ENCODE measurements at regions not wholly inside any gene's neighbourhood (a gene's known extent, or its start where the extent isn't known, plus 50 kb on each side); places are given as distances from the start of the nearest gene placed in this dataset.
A peak's percentile ranks its signal among the peaks of the same experiment; 100 is the strongest.

- Mint-ChIP-seq H3K4me3 (no peak overlapping the region), H3K36me3 (no peaks in the 10 kb centered on the region), H3K27ac (no peak overlapping the region), H3K9me3 (no peaks in the 10 kb centered on the region), H3K4me1 (no peaks in the 10 kb centered on the region), H3K27me3 (peaks cover 4 to 8% of the 10 kb centered on the region in 2 donors)
- Histone ChIP-seq H3K9me3 (ENCODE audit: control insufficient read depth in 1 of 2, low read length in 2 of 2) (no peaks in the 10 kb centered on the region), H3K36me3 (ENCODE audit: insufficient read depth, low read length) (no peaks in the 10 kb centered on the region), H3K4me3 (ENCODE audit: low read length in 2 of 2) (no peak overlapping the region), H3K27me3 (ENCODE audit: insufficient read depth, low read length) (no peaks in the 10 kb centered on the region), H3K4me1 (ENCODE audit: insufficient read depth, low read length) (no peaks in the 10 kb centered on the region), H3K27ac (ENCODE audit: low read depth, low read length) (no peak overlapping the region)
- ChIA-PET CTCF (ENCODE audit: partially characterized antibody) (no interaction called here), POLR2A (ENCODE audit: partially characterized antibody) (no interaction called here)
- no peak for DNase-seq
- intact Hi-C loops (cut with micrococcal nuclease), result no loop called here
Measured at GRCh38 chr1:112263042-112263441, 133.0 kb upstream of the CTTNBP2NL start.

DNA sequence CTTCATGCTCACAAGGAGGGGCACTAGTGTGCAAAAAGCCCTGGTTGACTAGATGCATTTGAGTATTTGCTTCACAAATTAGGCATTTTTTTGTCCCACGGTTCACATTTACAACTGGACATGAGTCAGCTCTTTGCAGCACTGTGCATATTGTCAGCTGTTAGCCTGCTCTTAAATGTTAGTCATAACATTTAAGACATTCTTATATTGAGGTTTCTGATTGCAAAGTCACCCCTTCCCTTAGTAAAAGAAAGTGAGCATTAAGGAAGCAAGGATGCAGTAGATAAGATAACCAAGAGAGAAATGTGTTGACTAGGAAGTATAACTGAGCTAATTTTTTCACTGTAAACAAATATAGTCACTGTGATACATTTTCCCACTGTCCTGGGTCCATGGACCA is 132.6 kb upstream of the CTTNBP2NL start:
- no peak overlapping the region for H3K4me3 ChIP-seq (ENCODE audit: low read length in 2 of 2)
- H3K36me3 ChIP-seq (ENCODE audit: insufficient read depth, low read length), result no peaks in the 10 kb centered on the region
- intact Hi-C loops (cut with micrococcal nuclease), result no loop called here
- no peak for DNase-seq
- H3K27ac ChIP-seq (ENCODE audit: low read depth, low read length), result no peak overlapping the region
- H3K27me3 ChIP-seq (ENCODE audit: insufficient read depth, low read length), result no peaks in the 10 kb centered on the region
- CTCF ChIA-PET (ENCODE audit: partially characterized antibody), result no interaction called here
- H3K27ac Mint-ChIP-seq, result no peak overlapping the region
- H3K4me3 Mint-ChIP-seq, result no peak overlapping the region
- H3K27me3 Mint-ChIP-seq, result peaks cover 5 to 6% of the 10 kb centered on the region in 2 donors
- H3K9me3 Mint-ChIP-seq, result no peaks in the 10 kb centered on the region
- no peaks in the 10 kb centered on the region for H3K4me1 Mint-ChIP-seq
- POLR2A ChIA-PET (ENCODE audit: partially characterized antibody), result no interaction called here
- H3K4me1 ChIP-seq (ENCODE audit: insufficient read depth, low read length), result no peaks in the 10 kb centered on the region
- H3K36me3 Mint-ChIP-seq, result no peaks in the 10 kb centered on the region
- H3K9me3 ChIP-seq (ENCODE audit: control insufficient read depth in 1 of 2, low read length in 2 of 2), result no peaks in the 10 kb centered on the region

DNA sequence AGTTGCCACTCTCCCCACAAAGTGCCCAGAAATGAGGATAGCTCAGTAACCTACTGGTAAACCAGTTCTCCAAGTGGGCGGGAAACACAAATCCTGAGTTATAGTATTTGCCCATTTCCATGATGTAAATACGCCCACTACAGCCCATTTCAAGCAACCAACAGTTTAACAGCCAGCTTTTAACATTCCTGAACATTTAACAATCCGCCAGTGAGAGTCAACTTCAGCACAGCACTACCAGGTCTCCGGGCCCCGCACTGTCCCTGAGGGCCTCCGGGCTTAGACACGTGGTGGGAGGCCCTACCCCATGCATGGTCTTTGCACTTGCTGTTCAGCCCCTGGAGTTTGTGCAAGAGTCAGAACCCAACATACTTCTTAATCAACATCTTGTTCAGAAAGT is 132.0 kb upstream of the CTTNBP2NL start:
- no peaks in the 10 kb centered on the region for H3K36me3 Mint-ChIP-seq
- DNase-seq, result no peak
- Histone ChIP-seq H3K4me1 (ENCODE audit: insufficient read depth, low read length) (no peaks in the 10 kb centered on the region), H3K9me3 (ENCODE audit: control insufficient read depth in 1 of 2, low read length in 2 of 2) (no peaks in the 10 kb centered on the region), H3K27me3 (ENCODE audit: insufficient read depth, low read length) (no peaks in the 10 kb centered on the region), H3K36me3 (ENCODE audit: insufficient read depth, low read length) (no peaks in the 10 kb centered on the region), H3K4me3 (ENCODE audit: low read length in 2 of 2) (no peak overlapping the region), H3K27ac (ENCODE audit: low read depth, low read length) (no peak overlapping the region)
- intact Hi-C loops (cut with micrococcal nuclease), result no loop called here
- POLR2A ChIA-PET (ENCODE audit: partially characterized antibody), result no interaction called here
- no peaks in the 10 kb centered on the region for H3K9me3 Mint-ChIP-seq
- no peak overlapping the region for H3K4me3 Mint-ChIP-seq
- peaks cover 3 to 7% of the 10 kb centered on the region in 2 donors for H3K27me3 Mint-ChIP-seq
- H3K4me1 Mint-ChIP-seq, result no peaks in the 10 kb centered on the region
- CTCF ChIA-PET (ENCODE audit: partially characterized antibody), result interaction anchor here (0.6 kb wide), 1 partner anchor 73 kb away, joined by 3 read pairs; no protein-coding TSS in a partner anchor
- no peak overlapping the region for H3K27ac Mint-ChIP-seq

GRCh38 chr1:112264553-112264952 is 131.5 kb upstream of the CTTNBP2NL start:
- ChIA-PET CTCF (ENCODE audit: partially characterized antibody) (no interaction called here), POLR2A (ENCODE audit: partially characterized antibody) (no interaction called here)
- Mint-ChIP-seq H3K4me1 (no peaks in the 10 kb centered on the region), H3K27me3 (peaks cover 3 to 7% of the 10 kb centered on the region in 2 donors), H3K9me3 (no peaks in the 10 kb centered on the region), H3K27ac (no peak overlapping the region), H3K4me3 (peak overlapping the region in 1 of 8 donors; percentile 4), H3K36me3 (no peaks in the 10 kb centered on the region)
- H3K27ac ChIP-seq (ENCODE audit: low read depth, low read length), result no peak overlapping the region
- intact Hi-C loops (cut with micrococcal nuclease), result no loop called here
- no peak for DNase-seq
- H3K4me1 ChIP-seq (ENCODE audit: insufficient read depth, low read length), result no peaks in the 10 kb centered on the region
- no peaks in the 10 kb centered on the region for H3K36me3 ChIP-seq (ENCODE audit: insufficient read depth, low read length)
- H3K9me3 ChIP-seq (ENCODE audit: control insufficient read depth in 1 of 2, low read length in 2 of 2), result no peaks in the 10 kb centered on the region
- H3K27me3 ChIP-seq (ENCODE audit: insufficient read depth, low read length), result no peaks in the 10 kb centered on the region
- H3K4me3 ChIP-seq (ENCODE audit: low read length in 2 of 2), result no peak overlapping the region

DNA sequence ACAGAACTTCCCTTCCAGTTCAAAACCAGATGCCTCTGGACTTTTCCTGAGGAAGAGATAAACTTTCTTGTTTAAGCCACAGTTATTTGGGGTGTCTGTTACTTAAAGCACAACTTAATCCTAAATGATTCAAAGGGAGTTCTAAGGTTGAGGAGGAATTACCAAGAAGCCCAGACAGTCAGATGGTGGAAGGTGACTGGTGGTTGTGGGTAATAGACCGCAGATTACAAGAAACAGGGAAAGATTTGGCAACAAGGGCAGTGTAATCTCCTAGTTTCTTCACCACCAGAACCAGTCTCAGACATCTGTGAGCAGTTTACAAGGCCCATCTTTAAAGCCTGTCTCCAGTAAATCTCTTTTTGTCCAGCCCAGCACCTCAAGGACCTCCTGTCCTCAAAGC is 130.1 kb upstream of the CTTNBP2NL start:
- Histone ChIP-seq H3K4me1 (ENCODE audit: insufficient read depth, low read length) (no peaks in the 10 kb centered on the region), H3K4me3 (ENCODE audit: low read length in 2 of 2) (no peak overlapping the region), H3K9me3 (ENCODE audit: control insufficient read depth in 1 of 2, low read length in 2 of 2) (no peaks in the 10 kb centered on the region), H3K27ac (ENCODE audit: low read depth, low read length) (no peak overlapping the region), H3K27me3 (ENCODE audit: insufficient read depth, low read length) (no peaks in the 10 kb centered on the region), H3K36me3 (ENCODE audit: insufficient read depth, low read length) (no peaks in the 10 kb centered on the region)
- no peak for DNase-seq
- POLR2A ChIA-PET (ENCODE audit: partially characterized antibody), result no interaction called here
- Mint-ChIP-seq H3K36me3 (no peaks in the 10 kb centered on the region), H3K4me1 (no peaks in the 10 kb centered on the region), H3K9me3 (peaks cover 0 to 8% (median 0%) of the 10 kb centered on the region in 8 donors), H3K27ac (no peak overlapping the region), H3K27me3 (peaks cover 10 to 11% of the 10 kb centered on the region in 2 donors), H3K4me3 (no peak overlapping the region)
- CTCF ChIA-PET (ENCODE audit: partially characterized antibody), result no interaction called here
- intact Hi-C loops (cut with micrococcal nuclease), result no loop called here

DNA sequence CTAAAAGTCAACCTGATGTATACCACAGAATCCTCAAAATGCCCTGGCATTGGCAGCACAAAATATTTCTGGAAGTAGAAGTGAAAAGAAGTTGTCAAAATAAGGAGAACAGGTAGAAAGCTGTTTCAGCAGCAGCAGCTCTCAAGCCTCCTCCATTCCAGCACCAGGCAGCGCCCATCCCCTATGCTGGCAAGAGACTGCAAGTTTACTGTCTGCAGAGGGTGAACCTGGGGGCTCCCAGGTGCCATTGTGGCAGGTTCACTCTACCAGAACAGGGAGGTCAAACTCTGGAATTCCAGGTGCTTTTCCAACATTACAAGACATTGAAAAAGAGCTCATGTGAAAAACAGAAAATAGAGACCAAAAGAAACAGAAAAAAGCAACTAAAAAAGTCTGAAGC is 128.8 kb upstream of the CTTNBP2NL start:
- H3K27ac Mint-ChIP-seq, result no peak overlapping the region
- CTCF ChIA-PET (ENCODE audit: partially characterized antibody), result no interaction called here

GRCh38 chr1:112267929-112268328 is 128.1 kb upstream of the CTTNBP2NL start:
- Histone ChIP-seq H3K4me3 (ENCODE audit: low read length in 2 of 2) (no peak overlapping the region), H3K27ac (ENCODE audit: low read depth, low read length) (no peak overlapping the region), H3K9me3 (ENCODE audit: control insufficient read depth in 1 of 2, low read length in 2 of 2) (no peaks in the 10 kb centered on the region), H3K4me1 (ENCODE audit: insufficient read depth, low read length) (no peaks in the 10 kb centered on the region), H3K27me3 (ENCODE audit: insufficient read depth, low read length) (no peaks in the 10 kb centered on the region), H3K36me3 (ENCODE audit: insufficient read depth, low read length) (no peaks in the 10 kb centered on the region)
- H3K4me1 Mint-ChIP-seq, result no peaks in the 10 kb centered on the region
- ChIA-PET CTCF (ENCODE audit: partially characterized antibody) (no interaction called here), POLR2A (ENCODE audit: partially characterized antibody) (no interaction called here)
- intact Hi-C loops (cut with micrococcal nuclease), result no loop called here
- DNase-seq, result no peak
- H3K36me3 Mint-ChIP-seq, result no peaks in the 10 kb centered on the region
- peaks cover 0 to 9% (median 4%) of the 10 kb centered on the region in 8 donors for H3K9me3 Mint-ChIP-seq
- no peak overlapping the region for H3K27ac Mint-ChIP-seq
- H3K4me3 Mint-ChIP-seq, result no peak overlapping the region
- peaks cover 16 to 18% of the 10 kb centered on the region in 2 donors for H3K27me3 Mint-ChIP-seq

More for the DNA sequence above, 128.8 kb upstream of the CTTNBP2NL start:
- DNase-seq, result no peak
- Histone ChIP-seq H3K27ac (ENCODE audit: low read depth, low read length) (no peak overlapping the region), H3K4me3 (ENCODE audit: low read length in 2 of 2) (no peak overlapping the region), H3K27me3 (ENCODE audit: insufficient read depth, low read length) (no peaks in the 10 kb centered on the region), H3K9me3 (ENCODE audit: control insufficient read depth in 1 of 2, low read length in 2 of 2) (no peaks in the 10 kb centered on the region), H3K4me1 (ENCODE audit: insufficient read depth, low read length) (no peaks in the 10 kb centered on the region), H3K36me3 (ENCODE audit: insufficient read depth, low read length) (no peaks in the 10 kb centered on the region)
- POLR2A ChIA-PET (ENCODE audit: partially characterized antibody), result no interaction called here
- intact Hi-C loops (cut with micrococcal nuclease), result no loop called here
- Mint-ChIP-seq H3K36me3 (no peaks in the 10 kb centered on the region), H3K27me3 (peaks cover 16 to 17% of the 10 kb centered on the region in 2 donors), H3K4me1 (no peaks in the 10 kb centered on the region), H3K4me3 (no peak overlapping the region), H3K9me3 (peaks cover 0 to 8% (median 2%) of the 10 kb centered on the region in 8 donors)

GRCh38 chr1:112268408-112268807 is 127.6 kb upstream of the CTTNBP2NL start:
- H3K4me3 Mint-ChIP-seq, result no peak overlapping the region
- peaks cover 0 to 9% (median 5%) of the 10 kb centered on the region in 8 donors for H3K9me3 Mint-ChIP-seq
- ChIA-PET POLR2A (ENCODE audit: partially characterized antibody) (no interaction called here), CTCF (ENCODE audit: partially characterized antibody) (no interaction called here)
- no peak overlapping the region for H3K4me3 ChIP-seq (ENCODE audit: low read length in 2 of 2)
- DNase-seq, result no peak
- H3K27ac Mint-ChIP-seq, result no peak overlapping the region
- H3K27ac ChIP-seq (ENCODE audit: low read depth, low read length), result no peak overlapping the region
- peaks cover 17 to 19% of the 10 kb centered on the region in 2 donors for H3K27me3 Mint-ChIP-seq
- H3K27me3 ChIP-seq (ENCODE audit: insufficient read depth, low read length), result no peaks in the 10 kb centered on the region
- H3K9me3 ChIP-seq (ENCODE audit: control insufficient read depth in 1 of 2, low read length in 2 of 2), result no peaks in the 10 kb centered on the region
- intact Hi-C loops (cut with micrococcal nuclease), result no loop called here
- H3K36me3 ChIP-seq (ENCODE audit: insufficient read depth, low read length), result no peaks in the 10 kb centered on the region
- H3K4me1 ChIP-seq (ENCODE audit: insufficient read depth, low read length), result no peaks in the 10 kb centered on the region
- no peaks in the 10 kb centered on the region for H3K4me1 Mint-ChIP-seq
- H3K36me3 Mint-ChIP-seq, result no peaks in the 10 kb centered on the region
